Astrocyte (in vitro differentiated cells and primary cell): ENCODE measurements at regions not wholly inside any gene's neighbourhood (a gene's known extent, or its start where the extent isn't known, plus 50 kb on each side); places are given as distances from the start of the nearest gene placed in this dataset.

Source experiments
- DNase-seq: peaks from one replicate; pipeline ENCODE4 v3.0.0-alpha.2; 2010; ENCODE audit warnings: low read depth
- FAIRE-seq: peaks from 2 replicates; lab custom pipeline; 2011; peaks lifted over from hg19 to GRCh38; lab: Jason Lieb, UNC
- H2AFZ ChIP-seq: 2 replicates; pipeline ENCODE4 v1.6.0; 2012; ENCODE audit warnings: low read depth, low read length, inconsistent platforms
- H3K27ac ChIP-seq: 2 replicates; pipeline ENCODE4 v1.5.1; 2011; ENCODE audit warnings: low read depth, low read length, inconsistent platforms
- H3K27me3 ChIP-seq: 2 replicates; pipeline ENCODE4 v1.6.0; 2011; ENCODE audit warnings: low read length, inconsistent platforms; ENCODE audit not compliant: insufficient read depth
- H3K36me3 ChIP-seq: 2 replicates; pipeline ENCODE4 v1.5.1; 2011; ENCODE audit warnings: low read length, inconsistent platforms; ENCODE audit not compliant: insufficient read depth
- H3K4me1 ChIP-seq: 2 replicates; pipeline ENCODE4 v1.5.1; 2011; ENCODE audit warnings: low read length, inconsistent platforms; ENCODE audit not compliant: insufficient read depth
- H3K4me2 ChIP-seq: 2 replicates; pipeline ENCODE4 v1.6.0; 2012; ENCODE audit warnings: low read length, inconsistent platforms
- H3K4me3 ChIP-seq: 2 replicates; pipeline ENCODE4 v1.5.1; 2011; ENCODE audit warnings: low read depth, mild to moderate bottlenecking, low read length, inconsistent platforms; ENCODE audit not compliant: insufficient read depth
- H3K79me2 ChIP-seq: 2 replicates; pipeline ENCODE4 v1.6.0; 2012; ENCODE audit warnings: mild to moderate bottlenecking, low read length, inconsistent platforms; ENCODE audit not compliant: insufficient read depth
- H3K9ac ChIP-seq: 2 replicates; pipeline ENCODE4 v1.6.0; 2012; ENCODE audit warnings: mild to moderate bottlenecking, low read length, inconsistent platforms
- H3K9me3 ChIP-seq: 2 replicates; pipeline ENCODE4 v1.5.1; 2012; ENCODE audit warnings: low read depth, mild to moderate bottlenecking, low read length, inconsistent platforms; ENCODE audit not compliant: insufficient read depth
- H4K20me1 ChIP-seq: 2 replicates; pipeline ENCODE4 v1.6.0; 2012; ENCODE audit warnings: low read length, inconsistent platforms; ENCODE audit not compliant: insufficient read depth
- H3K27ac Mint-ChIP-seq: one replicate; pipeline ENCODE4 v1.8.0; 2021; ENCODE audit warnings: mild to moderate bottlenecking, mixed read lengths; ENCODE audit not compliant: unreplicated experiment
- H3K27me3 Mint-ChIP-seq: one replicate; pipeline ENCODE4 v1.8.0; 2021; ENCODE audit warnings: low read depth, mixed read lengths; ENCODE audit not compliant: unreplicated experiment
- H3K36me3 Mint-ChIP-seq: one replicate; pipeline ENCODE4 v1.8.0; 2021; ENCODE audit warnings: low read depth, mixed read lengths; ENCODE audit not compliant: unreplicated experiment
- H3K4me1 Mint-ChIP-seq: one replicate; pipeline ENCODE4 v1.8.0; 2021; ENCODE audit warnings: low read depth, mixed read lengths; ENCODE audit not compliant: unreplicated experiment
- H3K4me3 Mint-ChIP-seq: one replicate; pipeline ENCODE4 v1.8.0; 2021; ENCODE audit warnings: mild to moderate bottlenecking, moderate library complexity, mixed read lengths; ENCODE audit not compliant: unreplicated experiment
- H3K9me3 Mint-ChIP-seq: one replicate; pipeline ENCODE4 v1.8.0; 2021; ENCODE audit warnings: mild to moderate bottlenecking, mixed read lengths; ENCODE audit not compliant: unreplicated experiment
- CTCF ChIP-seq: IDR thresholded peaks from 2 replicates; pipeline ENCODE4 v1.5.1; 2011; ENCODE audit warnings: low read depth, mild to moderate bottlenecking, inconsistent platforms, low read length, moderate library complexity; ENCODE audit not compliant: insufficient read depth
- EZH2 ChIP-seq: IDR thresholded peaks from 2 replicates; pipeline ENCODE4 v1.6.1; 2012; ENCODE audit warnings: mild to moderate bottlenecking, low read length, inconsistent platforms; ENCODE audit not compliant: insufficient read depth

DNA sequence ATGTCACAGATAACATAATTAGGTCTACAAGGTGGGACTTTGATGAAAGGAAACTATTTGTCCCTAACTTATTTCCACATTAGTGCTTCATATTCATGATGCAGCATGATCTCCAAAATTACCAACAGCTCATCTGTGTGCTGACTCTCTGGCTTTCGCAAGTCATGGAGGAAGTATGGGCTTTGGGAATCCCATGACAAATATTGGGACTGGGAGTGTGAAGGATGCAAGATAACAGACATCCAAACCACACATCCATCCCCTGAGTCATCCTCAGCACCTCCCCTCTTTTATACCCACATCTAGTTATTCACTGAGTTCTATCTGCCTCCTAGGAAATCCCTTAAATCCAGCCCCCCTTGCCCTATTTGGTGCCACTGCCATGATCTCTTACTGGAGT, 102.8 kb upstream of the COL24A1 start:
- Histone ChIP-seq H2AFZ (no peak overlapping the region), H3K9ac (no peak overlapping the region)

GRCh38 chr1:86258101-86258500, 101.5 kb upstream of the COL24A1 start:
- H3K4me2 ChIP-seq = no peak overlapping the region

More for the DNA sequence above, 102.8 kb upstream of the COL24A1 start:
- DNase-seq (peak; percentile 62), FAIRE-seq (no peak)
- H3K36me3 Mint-ChIP-seq = no peaks in the 10 kb centered on the region
- Histone ChIP-seq H3K27me3 (no peaks in the 10 kb centered on the region), H3K36me3 (no peaks in the 10 kb centered on the region), H3K4me2 (no peak overlapping the region), H3K79me2 (no peaks in the 10 kb centered on the region), H3K4me3 (no peak overlapping the region), H3K9me3 (no peaks in the 10 kb centered on the region), H4K20me1 (no peaks in the 10 kb centered on the region), H3K4me1 (no peaks in the 10 kb centered on the region), H3K27ac (no peak overlapping the region)
- peaks cover 15% of the 10 kb centered on the region for H3K4me1 Mint-ChIP-seq
- H3K27ac Mint-ChIP-seq = no peak overlapping the region
- H3K4me3 Mint-ChIP-seq = no peak overlapping the region
- no peaks in the 10 kb centered on the region for H3K9me3 Mint-ChIP-seq
- H3K27me3 Mint-ChIP-seq = no peaks in the 10 kb centered on the region
- no peak for TF ChIP-seq EZH2
- no peak for TF ChIP-seq CTCF

More at GRCh38 chr1:86258101-86258500, 101.5 kb upstream of the COL24A1 start:
- H3K9ac ChIP-seq = no peak overlapping the region
- no peaks in the 10 kb centered on the region for H3K36me3 ChIP-seq
- no peaks in the 10 kb centered on the region for H3K27me3 Mint-ChIP-seq
- H3K27ac Mint-ChIP-seq = no peak overlapping the region
- H3K4me1 ChIP-seq = no peaks in the 10 kb centered on the region
- H3K4me1 Mint-ChIP-seq = peaks cover 15% of the 10 kb centered on the region
- H4K20me1 ChIP-seq = no peaks in the 10 kb centered on the region
- H3K36me3 Mint-ChIP-seq = no peaks in the 10 kb centered on the region
- no peak overlapping the region for H3K4me3 Mint-ChIP-seq
- peak; percentile 41 for DNase-seq
- H3K4me3 ChIP-seq = no peak overlapping the region
- H3K27me3 ChIP-seq = no peaks in the 10 kb centered on the region
- no peak for FAIRE-seq
- no peaks in the 10 kb centered on the region for H3K79me2 ChIP-seq
- no peak overlapping the region for H2AFZ ChIP-seq
- H3K27ac ChIP-seq = no peak overlapping the region
- no peaks in the 10 kb centered on the region for H3K9me3 ChIP-seq
- TF ChIP-seq CTCF (no peak), EZH2 (no peak)
- H3K9me3 Mint-ChIP-seq = no peaks in the 10 kb centered on the region
